Ramos (cell line): ENCODE measurements at regions not wholly inside any gene's neighbourhood (a gene's known extent, or its start where the extent isn't known, plus 50 kb on each side); places are given as distances from the start of the nearest gene placed in this dataset.
"Not testable (repeated sequence)": the region's sequence is repeated elsewhere in the genome, so short reads cannot be mapped to it uniquely, and the experiment has no call there.

Experiments
- in situ Hi-C: fragments of 300-500 bp; cut with MboI; formaldehyde crosslinking; loops from one replicate; pipeline ENCODE4 v1.14.3; 2022; ENCODE audit warnings: low sequenced_read_pairs; ENCODE audit not compliant: unreplicated experiment

GRCh38 chr14:22238320-22238719 is 350.7 kb downstream of the DAD1 start:
- in situ Hi-C loops, result not testable (repeated sequence)

GRCh38 chr14:22233377-22233776 is 355.6 kb downstream of the DAD1 start:
- in situ Hi-C loops, result no loop called here

- in situ Hi-C loops, result no loop called here
Observed at GRCh38 chr14:22232933-22233332, 356.1 kb downstream of the DAD1 start.

- in situ Hi-C loops, result no loop called here
Observed at GRCh38 chr14:22232486-22232885, 356.5 kb downstream of the DAD1 start.

GRCh38 chr14:22231018-22231417 is 358.0 kb downstream of the DAD1 start:
- in situ Hi-C loops, result no loop called here

GRCh38 chr14:22230517-22230916 is 358.5 kb downstream of the DAD1 start:
- in situ Hi-C loops, result no loop called here

GRCh38 chr14:22227084-22227483 is 361.9 kb downstream of the DAD1 start:
- in situ Hi-C loops, result no loop called here

GRCh38 chr14:22226381-22226780 is 362.6 kb downstream of the DAD1 start:
- in situ Hi-C loops, result no loop called here

- in situ Hi-C loops, result no loop called here
Observed at GRCh38 chr14:22225516-22226140, 363.4 kb downstream of the DAD1 start.

GRCh38 chr14:22221508-22221907 is 367.5 kb downstream of the DAD1 start:
- in situ Hi-C loops, result no loop called here

- in situ Hi-C loops, result no loop called here
Observed at GRCh38 chr14:22220427-22220826, 368.6 kb downstream of the DAD1 start.

GRCh38 chr14:22218728-22219127 is 370.3 kb downstream of the DAD1 start:
- in situ Hi-C loops, result no loop called here

GRCh38 chr14:22213120-22213519 is 375.9 kb downstream of the DAD1 start:
- in situ Hi-C loops, result no loop called here

- in situ Hi-C loops, result no loop called here
Observed at GRCh38 chr14:22210906-22211305, 378.1 kb downstream of the DAD1 start.

- in situ Hi-C loops, result no loop called here
Observed at GRCh38 chr14:22210026-22210425, 379.0 kb downstream of the DAD1 start.

- in situ Hi-C loops, result no loop called here
Observed at GRCh38 chr14:22203036-22203435, 386.0 kb downstream of the DAD1 start.

GRCh38 chr14:22202313-22202712 is 386.7 kb downstream of the DAD1 start:
- in situ Hi-C loops, result no loop called here

- in situ Hi-C loops, result no loop called here
Observed at GRCh38 chr14:22200977-22201605, 387.9 kb downstream of the DAD1 start.

GRCh38 chr14:22200131-22200530 is 388.9 kb downstream of the DAD1 start:
- in situ Hi-C loops, result not testable (repeated sequence)

- in situ Hi-C loops, result no loop called here
Observed at GRCh38 chr14:22194664-22195063, 394.4 kb downstream of the DAD1 start.

GRCh38 chr14:22190411-22191191 is 398.4 kb downstream of the DAD1 start:
- in situ Hi-C loops, result no loop called here
